DMS153 treated with DMSO at 0.1 percent for 48 hours (cell line): ENCODE measurements at regions not wholly inside any gene's neighbourhood (a gene's known extent, or its start where the extent isn't known, plus 50 kb on each side); places are given as distances from the start of the nearest gene placed in this dataset.

Source experiments
- DNase-seq: peaks from one replicate; lab custom pipeline; 2025; ENCODE audit not compliant: unreplicated experiment; lab: John Stamatoyannopoulos, UW

DNA sequence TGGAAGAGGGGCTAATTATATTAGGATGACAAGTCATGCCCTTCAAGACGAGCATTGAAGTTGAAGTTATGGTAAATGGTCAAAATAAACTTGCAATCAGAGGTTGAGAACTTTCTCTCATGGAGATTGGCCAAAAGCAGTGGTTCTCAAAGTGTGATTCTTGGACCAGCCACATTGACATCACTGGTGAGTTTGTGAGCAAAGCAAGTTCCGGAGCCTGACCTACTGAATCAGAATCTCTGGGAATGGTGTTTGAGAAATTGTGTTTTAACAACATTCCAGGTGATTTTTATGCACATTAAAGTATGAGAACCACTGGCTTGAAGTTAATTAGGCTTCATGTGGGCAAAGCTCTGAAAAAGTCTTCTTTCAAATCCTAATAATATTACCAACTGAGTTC is 403.5 kb downstream of the ZSWIM6 start:
- DNase-seq, result no peak

DNA sequence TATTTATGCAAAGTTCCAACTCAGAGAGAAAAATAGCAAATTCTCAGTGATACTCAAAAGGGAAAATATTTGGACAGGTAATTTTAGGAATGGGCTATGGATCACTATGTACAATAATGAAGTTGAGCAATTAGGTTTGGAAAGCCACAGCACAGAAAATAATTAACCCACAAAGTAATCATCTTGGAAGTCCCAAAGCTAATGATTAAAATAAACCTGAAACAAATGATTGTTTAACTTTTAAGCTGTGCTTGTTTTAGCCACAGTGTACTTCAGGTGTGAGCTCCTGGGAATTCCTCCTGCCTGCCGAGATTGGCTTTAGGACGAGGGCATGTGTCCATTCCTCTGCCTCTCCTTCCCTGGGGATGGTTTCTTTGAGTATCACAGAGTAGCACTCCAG is 403.9 kb downstream of the ZSWIM6 start:
- DNase-seq, result no peak

DNA sequence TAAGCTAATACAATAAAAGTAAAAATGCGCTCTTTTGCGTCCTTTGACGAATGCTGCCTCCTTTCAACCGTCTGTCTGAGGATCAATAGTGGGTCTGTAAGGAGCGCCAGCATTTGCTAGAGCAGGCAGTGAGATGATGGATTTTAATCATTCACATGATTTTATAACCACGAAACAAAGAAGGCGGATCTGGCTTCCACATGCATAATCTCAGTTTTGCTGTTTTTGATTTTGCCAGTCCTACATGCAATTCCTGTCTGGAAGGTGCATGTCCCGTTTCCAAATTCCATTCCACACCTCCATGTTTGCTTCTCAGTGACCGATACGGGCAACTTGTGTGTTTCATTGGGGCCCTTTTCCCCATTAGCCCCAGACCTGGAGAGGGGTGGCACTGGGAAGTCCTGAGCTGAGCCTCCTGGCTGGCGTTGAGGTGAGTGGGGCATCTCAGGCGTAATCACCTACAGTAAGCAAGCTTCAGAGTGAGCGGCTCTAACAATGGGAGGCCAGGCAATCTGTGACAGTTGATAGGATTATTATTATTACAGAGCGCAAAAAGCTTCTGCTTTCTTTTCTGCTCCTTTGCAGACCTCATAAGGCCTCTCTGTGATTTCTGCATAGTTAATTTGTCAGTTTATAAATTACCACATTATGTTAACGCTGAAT is 405.4 kb downstream of the ZSWIM6 start:
- no peak for DNase-seq

DNA sequence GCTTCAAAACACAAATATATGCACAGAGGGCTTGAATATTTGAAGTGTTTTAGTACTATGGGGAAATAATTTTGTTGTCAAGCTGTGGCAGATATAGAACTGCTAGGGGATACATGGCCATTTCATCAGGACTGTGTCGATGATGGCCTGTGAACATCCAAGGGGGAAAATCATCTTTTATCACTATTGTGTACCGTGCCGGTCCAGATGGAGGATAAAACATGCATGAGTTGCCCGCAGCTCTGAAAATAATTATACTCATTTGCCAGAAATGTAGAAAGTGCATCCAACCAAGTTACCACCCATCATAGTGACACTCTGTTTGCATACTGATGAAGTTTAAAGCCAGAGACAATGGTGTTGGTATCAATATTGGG is 405.9 kb downstream of the ZSWIM6 start:
- DNase-seq, result no peak

DNA sequence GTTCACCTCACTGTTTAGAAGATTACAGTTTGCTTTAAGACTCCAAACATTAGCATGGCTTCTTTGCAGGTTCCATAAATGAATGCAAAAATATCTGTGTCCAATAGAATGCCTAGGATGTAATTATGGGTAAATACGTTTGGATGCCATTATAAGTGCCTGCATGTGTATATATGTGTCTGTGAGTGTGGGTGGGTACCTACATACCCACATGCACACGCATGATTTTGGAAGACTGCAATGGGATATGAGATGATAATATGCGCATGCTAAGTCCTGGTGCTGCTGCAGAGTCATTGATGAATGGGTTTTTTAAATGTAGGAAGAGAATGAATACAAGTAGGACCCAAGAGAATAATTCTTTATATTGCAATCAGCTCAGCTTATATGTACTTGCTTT is 406.4 kb downstream of the ZSWIM6 start:
- DNase-seq, result no peak

DNA sequence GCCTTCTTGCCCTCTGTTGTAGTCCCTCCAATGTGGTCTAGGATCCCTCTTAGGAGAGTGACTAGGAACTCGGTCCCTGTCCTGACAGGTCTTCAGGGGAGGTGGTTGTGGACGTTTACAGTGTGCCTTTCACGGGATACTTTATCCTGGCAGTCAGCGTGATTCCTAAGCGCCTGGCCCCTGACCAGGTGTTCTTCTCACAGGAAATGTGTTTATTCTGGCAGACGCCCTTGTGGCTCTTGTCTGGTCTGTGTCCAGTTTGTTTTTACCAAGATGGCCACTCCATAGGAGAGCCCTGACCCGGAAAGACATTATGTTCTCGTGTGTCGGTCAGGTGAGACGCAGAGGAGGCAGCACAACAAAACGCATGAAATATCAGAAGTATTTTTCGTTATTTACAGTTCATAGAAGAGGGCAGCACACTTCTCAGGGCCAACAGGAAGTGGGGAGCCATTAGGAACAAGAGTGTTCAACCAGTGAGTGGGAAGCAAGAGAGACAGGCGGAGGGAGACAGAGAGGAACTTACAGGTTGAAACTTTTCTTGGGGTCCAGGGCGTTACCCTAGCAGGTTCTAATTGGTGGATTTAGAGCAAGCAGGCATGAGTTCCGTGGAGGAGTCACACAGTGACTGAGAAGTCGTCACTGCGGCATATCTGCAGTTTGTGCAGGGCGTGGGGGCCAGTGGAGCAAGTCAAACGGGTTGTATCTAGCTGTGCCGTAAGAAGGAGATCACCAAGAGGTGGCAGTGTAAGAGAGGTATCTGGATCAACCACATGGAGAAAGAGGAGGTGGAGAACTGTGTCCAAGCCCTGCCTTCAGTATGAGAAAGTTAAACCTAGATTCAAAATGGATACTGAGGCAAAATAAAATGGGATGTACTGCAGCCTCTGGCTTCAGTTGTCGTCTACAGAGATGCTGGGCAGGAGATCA is 412.9 kb downstream of the ZSWIM6 start:
- DNase-seq, result no peak

DNA sequence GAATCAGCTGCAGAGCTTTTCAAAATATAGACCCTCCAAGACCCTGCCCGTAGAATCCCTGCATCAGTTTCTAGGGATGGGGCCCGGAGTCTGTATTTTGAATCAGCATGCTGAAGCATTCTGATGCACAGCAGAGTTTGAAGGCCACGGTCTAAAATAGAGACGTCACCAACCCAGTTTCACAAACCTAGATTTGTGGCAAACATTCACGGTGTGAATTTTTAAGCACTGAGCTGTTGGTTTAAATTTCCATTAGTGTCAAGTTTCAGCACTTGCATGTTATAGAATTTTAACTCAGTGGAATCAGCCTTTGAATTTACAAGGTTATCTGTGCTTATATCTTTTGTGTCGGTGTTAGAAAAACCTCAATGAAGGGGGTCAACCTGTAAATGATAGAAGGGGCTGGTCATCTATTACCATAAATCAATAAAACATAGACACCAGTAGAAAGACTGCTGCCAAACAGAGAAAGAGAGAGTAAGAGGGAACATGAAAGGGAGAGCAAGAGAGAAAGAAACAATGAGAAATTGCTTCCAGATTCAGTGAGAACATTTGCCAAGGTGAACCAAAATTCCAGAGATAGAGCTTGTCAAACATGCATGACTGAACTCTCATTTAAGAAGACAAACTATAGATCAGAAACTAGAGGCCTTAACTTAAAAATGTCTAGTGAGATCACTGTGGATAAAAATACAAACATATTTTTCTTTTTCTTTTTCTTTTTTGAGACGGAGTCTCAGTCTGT is 414.9 kb downstream of the ZSWIM6 start:
- DNase-seq, result no peak

DNA sequence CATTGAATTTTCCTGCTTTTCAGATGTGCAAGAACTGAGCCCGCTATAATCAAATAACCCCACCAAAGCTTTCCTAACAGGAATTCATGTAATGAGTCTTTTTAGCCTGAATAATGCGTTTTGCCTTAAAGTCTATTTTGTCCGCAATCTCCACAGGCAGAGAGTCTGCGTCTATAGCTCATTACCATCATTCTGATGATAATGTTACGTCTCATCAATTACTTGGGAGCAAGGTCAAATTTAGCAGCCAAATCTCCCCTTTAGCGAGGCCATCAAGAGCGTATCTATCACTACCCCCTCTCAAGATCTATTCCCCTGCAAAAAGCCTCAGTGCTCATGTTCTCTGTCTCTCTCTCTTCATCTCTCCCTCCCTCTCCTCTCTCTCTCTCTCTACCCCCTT is 416.1 kb downstream of the ZSWIM6 start:
- DNase-seq, result no peak

DNA sequence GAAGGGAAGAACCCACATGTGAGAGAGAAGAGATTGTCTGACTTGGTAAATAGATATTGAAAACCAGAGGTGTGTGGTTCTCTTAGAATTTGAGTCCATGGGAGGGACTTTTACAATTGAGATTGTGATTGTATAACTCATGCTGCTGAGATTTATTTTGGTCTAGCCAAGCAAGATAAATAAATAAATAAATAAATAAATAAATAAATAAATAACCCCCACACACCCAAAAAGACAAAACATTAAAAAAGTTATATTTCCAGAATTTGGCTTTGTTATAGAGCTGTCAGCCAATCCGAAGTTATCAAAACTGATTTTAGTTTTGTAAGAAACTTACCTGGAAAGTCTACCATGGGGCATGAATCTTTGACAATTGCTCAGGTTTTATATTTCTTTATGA is 416.6 kb downstream of the ZSWIM6 start:
- DNase-seq, result no peak

DNA sequence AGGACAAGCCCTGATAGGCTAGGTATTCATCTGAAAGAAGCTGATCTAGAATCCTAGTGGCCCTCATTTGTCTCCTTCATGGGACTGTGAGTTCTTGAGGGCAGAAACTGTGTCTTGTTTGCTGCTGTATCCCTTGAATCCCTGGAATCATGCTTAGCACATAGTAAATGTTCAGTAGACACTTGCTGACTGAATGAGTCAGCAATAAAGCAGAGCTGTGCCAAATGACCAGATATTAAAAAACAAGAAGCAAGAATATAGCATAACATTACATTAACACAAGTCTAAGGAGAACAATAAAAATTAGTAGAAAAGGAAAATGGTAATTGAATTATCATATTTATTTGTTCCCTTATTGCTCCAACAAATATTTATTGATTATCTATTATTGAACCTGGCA is 420.5 kb downstream of the ZSWIM6 start:
- DNase-seq, result no peak

DNA sequence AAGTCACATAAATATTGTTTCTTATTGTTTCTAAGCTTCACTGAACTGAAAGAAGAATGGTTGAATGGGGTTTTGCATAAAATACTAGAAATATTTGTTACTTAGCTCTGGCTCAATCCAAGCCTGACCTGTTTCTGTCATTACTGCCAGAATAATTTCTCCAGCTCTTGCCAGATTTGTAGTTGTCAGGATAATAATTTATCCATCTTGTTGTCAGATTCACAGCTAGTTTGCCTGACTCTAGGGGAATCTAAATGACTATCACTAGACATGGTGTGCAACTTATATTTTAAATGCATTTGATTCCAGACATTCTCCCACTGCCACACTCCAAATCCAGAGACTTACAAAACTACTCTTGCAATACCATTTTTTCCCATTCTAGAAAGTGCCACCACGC is 422.7 kb downstream of the ZSWIM6 start:
- DNase-seq, result no peak

DNA sequence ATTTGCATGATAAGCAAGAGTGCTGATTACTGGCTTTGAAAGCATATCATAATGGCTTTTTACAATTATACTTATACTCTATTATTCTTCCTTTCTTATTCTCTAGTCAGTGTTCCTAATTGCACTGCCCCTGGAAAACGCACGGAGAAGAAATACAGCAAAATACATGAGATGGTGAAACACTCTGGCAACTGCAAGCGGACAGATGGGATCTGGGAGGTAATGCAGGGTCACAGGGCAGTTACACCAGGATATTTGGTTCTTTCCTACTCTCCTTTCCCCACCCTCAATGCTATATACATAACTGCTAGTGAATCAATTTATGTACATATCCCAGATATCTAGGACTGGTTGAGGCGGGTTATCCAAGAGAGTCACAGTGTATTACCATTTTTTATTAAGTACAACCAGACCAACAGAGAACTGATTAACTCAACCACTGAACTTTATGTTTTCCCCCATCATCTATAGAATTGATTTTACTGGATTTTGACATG is 423.7 kb downstream of the ZSWIM6 start:
- no peak for DNase-seq

DNA sequence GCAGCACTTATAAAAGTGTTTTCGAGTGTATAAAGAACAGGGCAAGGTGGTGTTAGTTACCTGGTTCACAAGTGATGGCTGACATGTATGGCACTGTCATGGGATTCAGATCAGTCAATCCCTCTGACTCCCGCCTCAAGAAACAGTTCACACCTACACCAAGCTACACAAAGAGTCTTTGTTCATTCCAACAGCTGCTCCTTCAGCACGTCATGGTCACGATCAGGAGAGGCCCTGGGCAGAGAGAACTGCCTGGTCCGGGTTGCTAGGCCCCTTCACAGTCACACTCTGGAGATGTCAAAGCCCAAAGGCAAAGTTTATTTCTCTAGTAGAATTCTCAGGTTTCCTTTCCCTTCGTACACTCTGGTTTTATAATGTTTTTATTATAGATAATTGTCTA is 426.7 kb downstream of the ZSWIM6 start:
- no peak for DNase-seq

DNA sequence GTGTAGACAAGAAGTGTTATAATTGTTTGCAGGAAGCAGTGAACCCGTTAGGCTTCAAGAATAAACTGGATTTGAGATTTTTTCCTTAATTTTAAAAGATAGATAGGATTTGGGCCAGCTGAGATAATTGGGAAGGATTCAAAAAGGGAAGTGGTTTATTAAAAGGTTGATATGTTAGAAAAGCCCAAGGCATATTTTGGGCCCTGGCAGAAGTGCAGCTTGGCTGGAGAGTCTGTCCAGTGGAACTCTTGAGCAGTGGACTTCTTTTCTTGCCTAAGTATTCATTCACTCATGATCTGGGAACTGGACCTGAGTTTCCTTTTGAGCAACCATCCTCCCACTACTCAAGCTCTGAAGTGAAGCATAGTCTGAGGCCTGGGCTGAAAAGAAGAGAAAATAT is 433.4 kb downstream of the ZSWIM6 start:
- DNase-seq, result no peak

DNA sequence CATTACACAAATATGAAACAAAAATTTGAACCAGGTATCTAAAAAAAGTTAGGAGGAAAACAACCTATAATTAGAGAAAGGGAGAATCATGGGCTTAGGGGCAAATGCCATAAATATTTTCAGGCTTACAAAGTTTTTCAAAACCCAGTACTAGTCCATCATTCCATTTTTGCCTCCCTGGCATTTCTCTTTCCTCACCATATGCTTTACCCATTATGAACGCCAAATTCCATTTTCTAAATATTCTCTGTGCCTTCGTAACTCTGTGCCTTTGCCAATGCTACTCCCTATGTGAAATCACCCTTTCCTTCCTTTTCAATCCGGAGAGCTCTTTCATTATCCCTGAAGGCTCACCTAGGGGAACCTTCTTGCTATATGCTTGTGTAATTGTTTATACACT is 434.1 kb downstream of the ZSWIM6 start:
- no peak for DNase-seq

DNA sequence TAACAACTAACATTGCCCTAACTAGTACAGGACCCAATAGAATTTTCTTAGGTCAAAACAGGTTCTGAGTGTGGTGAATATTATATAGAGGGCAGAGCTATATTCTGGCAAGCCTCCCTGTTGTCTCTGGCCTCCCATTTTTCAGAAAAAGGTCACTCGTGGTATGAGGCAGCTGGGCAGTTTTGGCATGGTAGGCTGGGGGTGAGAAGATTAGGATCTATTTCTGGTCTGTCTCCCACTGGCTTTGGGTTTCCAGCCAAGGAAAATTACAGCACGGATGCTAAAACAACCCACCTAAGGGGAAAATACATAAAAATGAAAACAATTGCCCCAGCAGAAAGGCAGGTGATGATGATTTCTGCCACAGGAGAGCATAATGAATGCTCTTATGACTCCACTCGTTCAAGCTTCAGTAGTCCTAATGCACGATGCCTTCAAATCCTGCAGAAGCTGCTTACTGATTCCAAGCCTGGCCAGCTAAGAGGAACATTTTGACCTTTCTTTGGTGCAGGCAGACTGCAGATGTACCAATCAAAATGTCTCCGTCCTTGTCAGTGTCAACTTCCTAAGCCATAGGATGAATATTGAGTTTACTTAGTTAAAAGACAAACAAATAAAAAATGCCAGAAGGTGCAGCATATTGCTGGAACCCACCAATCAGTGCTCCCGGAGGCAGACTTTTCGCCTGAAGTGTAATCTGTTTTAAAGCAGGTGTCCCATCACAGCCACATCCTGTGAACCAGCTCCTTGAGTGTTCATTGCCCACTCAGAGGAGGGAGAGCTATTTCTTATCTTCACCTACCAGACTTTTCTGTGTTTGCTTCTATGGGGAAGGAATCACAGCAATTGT is 435.4 kb downstream of the ZSWIM6 start:
- DNase-seq, result no peak

DNA sequence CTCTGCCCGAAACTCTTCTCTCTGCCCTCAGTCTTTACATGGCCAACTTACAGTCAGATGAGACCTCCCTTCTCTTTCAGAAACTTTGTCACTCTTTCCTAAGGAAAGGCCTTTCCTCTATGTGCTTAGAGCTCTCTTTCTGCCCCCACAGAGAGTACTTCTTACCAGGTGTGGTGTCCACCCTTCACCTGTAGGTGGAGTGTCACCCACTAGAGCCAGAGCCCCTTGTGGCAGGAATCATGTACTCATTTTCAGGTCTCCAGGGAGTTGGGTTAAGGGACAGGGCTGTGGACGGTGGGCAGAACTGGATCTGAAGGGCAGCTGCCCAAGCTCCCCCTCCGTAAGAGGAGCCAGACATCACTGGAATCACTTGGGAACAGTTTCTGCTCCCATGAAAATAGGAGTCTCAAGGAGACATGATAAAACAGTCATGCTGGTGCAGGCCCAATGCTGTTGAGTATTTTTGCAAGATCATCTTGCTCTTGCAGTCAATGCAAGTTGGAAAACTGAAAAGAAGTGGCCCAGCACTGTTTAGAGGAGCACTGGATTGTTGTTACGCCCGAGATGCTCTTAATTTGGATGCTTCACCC is 436.7 kb downstream of the ZSWIM6 start:
- DNase-seq, result no peak

DNA sequence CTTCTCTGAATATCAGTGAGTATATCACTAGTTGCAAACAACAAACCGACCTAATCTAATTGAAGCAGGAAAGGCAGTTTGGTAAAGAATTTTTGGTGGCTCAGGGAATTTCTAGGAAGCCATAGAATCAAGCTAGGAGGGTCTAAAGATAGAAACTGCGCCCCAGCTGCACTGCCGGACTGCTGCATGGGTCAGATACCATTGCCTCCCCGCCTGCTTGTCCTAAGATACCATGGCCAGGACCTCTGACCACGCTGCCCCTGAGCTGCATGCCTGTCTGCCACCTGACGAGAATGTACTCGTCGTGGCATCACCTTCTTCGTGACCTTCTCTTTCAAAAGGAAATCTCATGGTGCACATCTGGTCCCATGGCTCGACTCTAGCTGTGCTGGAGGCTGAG is 439.0 kb downstream of the ZSWIM6 start:
- DNase-seq, result no peak

DNA sequence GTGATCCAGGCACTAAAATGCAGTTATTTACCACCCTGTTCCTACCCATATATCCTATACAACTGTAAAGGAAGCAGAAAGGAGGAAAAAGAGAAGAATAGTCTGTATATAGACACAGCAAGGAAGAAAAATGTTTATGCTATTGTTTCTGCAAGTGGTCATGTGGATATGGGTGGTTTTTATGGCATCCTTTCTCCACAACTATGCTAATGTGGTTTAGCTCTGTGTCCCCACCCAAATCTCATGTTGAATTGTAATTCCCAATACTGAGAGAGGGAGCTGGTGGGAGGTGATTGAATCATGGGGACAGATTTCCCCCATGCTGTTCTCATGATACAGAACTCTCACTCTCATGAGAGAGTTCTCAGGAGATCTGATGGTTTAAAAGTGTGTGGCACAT is 439.8 kb downstream of the ZSWIM6 start:
- DNase-seq, result no peak

DNA sequence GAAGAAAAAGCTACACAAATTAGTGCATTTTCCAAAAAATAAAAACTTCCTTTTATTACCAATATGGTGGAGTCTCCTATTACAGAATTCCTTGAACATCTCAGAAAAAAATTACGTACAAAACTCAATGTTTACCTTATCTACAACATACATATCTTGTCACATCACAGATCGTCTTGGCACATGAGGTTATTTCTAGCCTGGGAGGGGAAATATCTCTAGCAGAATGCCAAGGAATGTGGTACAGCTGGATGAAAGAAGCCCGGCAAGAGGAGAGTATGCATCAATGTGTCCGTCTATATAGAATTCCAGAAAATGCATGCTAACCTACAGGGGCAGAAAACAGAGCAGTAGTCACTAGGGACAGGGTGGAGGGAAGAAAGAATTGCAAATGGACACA is 443.8 kb downstream of the ZSWIM6 start:
- no peak for DNase-seq
